ENCODE measurements at regions not wholly inside any gene's neighbourhood (a gene's known extent, or its start where the extent isn't known, plus 50 kb on each side); places are given as distances from the start of the nearest gene placed in this dataset.

- WGBS (ENCODE audit: missing lambda C conversion rate), result 6% methylated on average over 2 of the region's 2 CpGs
- ChIA-PET CTCF (no interaction called here), POLR2A (no interaction called here)
- Histone ChIP-seq H3K4me2 (no peak overlapping the region), H3K9me3 (no peaks in the 10 kb centered on the region), H3K4me3 (no peak overlapping the region), H3K27ac (no peak overlapping the region), H3K4me1 (no peaks in the 10 kb centered on the region)
- no peak for DNase-seq (ENCODE audit: low read depth in 1 of 2, low spot score in 1 of 2)
- ATAC-seq, result no peak
- FAIRE-seq, result no peak
- TF ChIP-seq TP53 (CRISPR knock-in tag; IDR thresholded peaks at IDR 0.05) (no peak), FOXS1 (CRISPR knock-in tag; IDR thresholded peaks at IDR 0.05) (no peak), FOSL2 (IDR thresholded peaks at IDR 0.05) (no peak), FOSL2 (CRISPR knock-in tag; IDR thresholded peaks at IDR 0.05) (no peak), RARB (CRISPR knock-in tag; IDR thresholded peaks at IDR 0.05) (no peak)
These were observed 734.2 kb upstream of the GBE1 start for GRCh38 chr3:82495655-82496054.

GRCh38 chr3:82494977-82495489 is 733.6 kb upstream of the GBE1 start:
- FAIRE-seq (no peak), DNase-seq (ENCODE audit: low read depth in 1 of 2, low spot score in 1 of 2) (no peak), ATAC-seq (no peak)
- no peaks in the 10 kb centered on the region for H3K4me1 ChIP-seq
- H3K9me3 ChIP-seq, result no peaks in the 10 kb centered on the region
- no peak overlapping the region for H3K27ac ChIP-seq
- CTCF ChIA-PET, result no interaction called here
- TF ChIP-seq EHMT2 (IDR thresholded peaks at IDR 0.05; ENCODE audit: low read depth) (no peak), EHF (CRISPR knock-in tag; IDR thresholded peaks at IDR 0.05) (no peak), RNF2 (IDR thresholded peaks at IDR 0.05; ENCODE audit: borderline replicate concordance, low read depth) (no peak), NPAS2 (CRISPR knock-in tag; IDR thresholded peaks at IDR 0.05; ENCODE audit: borderline replicate concordance) (no peak), HES2 (IDR thresholded peaks at IDR 0.05) (no peak), FOSB (CRISPR knock-in tag; IDR thresholded peaks at IDR 0.05) (no peak), HEYL (CRISPR knock-in tag; IDR thresholded peaks at IDR 0.05) (no peak), ATOH8 (CRISPR knock-in tag; IDR thresholded peaks at IDR 0.05; ENCODE audit: low read depth) (no peak), JUN (IDR thresholded peaks at IDR 0.05) (no peak)
- no peak overlapping the region for H3K4me3 ChIP-seq
- POLR2A ChIA-PET, result no interaction called here
- WGBS (ENCODE audit: missing lambda C conversion rate), result 88% methylated on average over 1 of the region's 1 CpG
- no peak overlapping the region for H3K4me2 ChIP-seq

- H3K27ac ChIP-seq, result no peak overlapping the region
- H3K9me3 ChIP-seq, result no peaks in the 10 kb centered on the region
- 31% methylated on average over 2 of the region's 2 CpGs for WGBS (ENCODE audit: missing lambda C conversion rate)
- ATAC-seq, result no peak
- no peak overlapping the region for H3K4me3 ChIP-seq
- no peak overlapping the region for H3K4me2 ChIP-seq
- H3K4me1 ChIP-seq, result no peaks in the 10 kb centered on the region
- TF ChIP-seq ESRRA (IDR thresholded peaks at IDR 0.05; ENCODE audit: borderline replicate concordance, low read length), result no peak
- no peak for TF ChIP-seq JUN (IDR thresholded peaks at IDR 0.05)
- no peak for TF ChIP-seq EHF (CRISPR knock-in tag; IDR thresholded peaks at IDR 0.05)
- TF ChIP-seq REST (IDR thresholded peaks at IDR 0.05), result no peak
- no peak for TF ChIP-seq SREBF2 (IDR thresholded peaks at IDR 0.05)
- no peak for FAIRE-seq
- ChIA-PET CTCF (no interaction called here), POLR2A (no interaction called here)
- DNase-seq (ENCODE audit: low read depth in 1 of 2, low spot score in 1 of 2), result no peak
These were observed 732.4 kb upstream of the GBE1 start for GRCh38 chr3:82493858-82494257.

- DNase-seq (ENCODE audit: low read depth in 1 of 2, low spot score in 1 of 2) (no peak), ATAC-seq (no peak), FAIRE-seq (no peak)
- WGBS (ENCODE audit: missing lambda C conversion rate), result 35% methylated on average over 1 of the region's 1 CpG
- Histone ChIP-seq H3K4me1 (no peaks in the 10 kb centered on the region), H3K9me3 (no peaks in the 10 kb centered on the region), H3K27ac (no peak overlapping the region), H3K4me2 (no peak overlapping the region), H3K4me3 (no peak overlapping the region)
- ChIA-PET POLR2A (no interaction called here), CTCF (no interaction called here)
- TF ChIP-seq PHF8 (IDR thresholded peaks at IDR 0.05; ENCODE audit: borderline replicate concordance, low read depth) (no peak), FOSL2 (IDR thresholded peaks at IDR 0.05) (no peak), FOSL2 (CRISPR knock-in tag; IDR thresholded peaks at IDR 0.05) (0 out of 2 replicates have a peak, but pooled peaks have one; percentile 3)
These were observed 713.9 kb upstream of the GBE1 start for GRCh38 chr3:82475306-82475705.
